ENCODE measurements at regions not wholly inside any gene's neighbourhood (a gene's known extent, or its start where the extent isn't known, plus 50 kb on each side); places are given as distances from the start of the nearest gene placed in this dataset.

DNA sequence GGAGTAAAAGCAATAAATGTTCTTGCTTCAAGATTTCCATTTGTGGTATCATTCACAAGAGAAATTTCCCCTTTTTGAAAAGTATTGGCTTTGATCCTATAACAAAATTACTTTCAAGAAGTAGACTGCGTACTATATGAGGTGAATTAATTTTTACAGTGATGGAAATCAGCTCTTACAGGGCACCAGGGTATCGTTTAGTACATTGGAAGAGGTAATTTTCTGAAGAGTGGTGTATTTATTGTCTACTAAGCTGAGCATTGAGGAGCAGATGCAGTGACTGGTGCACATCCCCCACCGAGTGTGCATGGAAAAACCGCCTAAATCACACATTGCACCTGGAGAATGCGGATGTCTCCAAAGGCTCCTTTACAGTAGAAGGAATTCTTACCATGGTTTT lies 209.5 kb downstream of the SAMD5 start:
- Histone ChIP-seq H3K4me1 (ENCODE audit: control insufficient read depth, low read depth, low read length) (no peaks in the 10 kb centered on the region), H3K4me2 (ENCODE audit: low read length) (no peak overlapping the region), H3K79me1 (ENCODE audit: low read length) (no peaks in the 10 kb centered on the region), H3K27me3 (ENCODE audit: insufficient read depth, low read length, poor library complexity) (no peaks in the 10 kb centered on the region), H3K27ac (ENCODE audit: low read depth, low read length) (no peak overlapping the region), H3K23ac (ENCODE audit: low read length) (no peak overlapping the region), H2BK5ac (ENCODE audit: low read length) (no peak overlapping the region), H3K9ac (ENCODE audit: low read length) (no peak overlapping the region), H2AK5ac (ENCODE audit: low read length) (no peak overlapping the region), H3K79me2 (ENCODE audit: control insufficient read depth, insufficient read depth, low read length) (no peaks in the 10 kb centered on the region), H3K56ac (ENCODE audit: low read length) (no peak overlapping the region), H3K18ac (ENCODE audit: low read length) (no peak overlapping the region), H2BK15ac (replicated peaks; ENCODE audit: low read depth) (no peak overlapping the region), H4K5ac (ENCODE audit: low read length) (no peak overlapping the region), H3K4ac (ENCODE audit: low read depth, low read length) (no peak overlapping the region), H4K8ac (ENCODE audit: low read depth, low read length) (no peak overlapping the region), H2BK120ac (ENCODE audit: low read depth, low read length) (no peak overlapping the region), H3K4me3 (ENCODE audit: low read length) (no peak overlapping the region), H3K36me3 (ENCODE audit: control insufficient read depth, insufficient read depth, low read length) (no peaks in the 10 kb centered on the region)
- DNase-seq = no peak
- no CpG with 5 or more reads among the region's 5 CpGs for WGBS (ENCODE audit: extremely low coverage, insufficient coverage, low lambda C conversion rate)

DNA sequence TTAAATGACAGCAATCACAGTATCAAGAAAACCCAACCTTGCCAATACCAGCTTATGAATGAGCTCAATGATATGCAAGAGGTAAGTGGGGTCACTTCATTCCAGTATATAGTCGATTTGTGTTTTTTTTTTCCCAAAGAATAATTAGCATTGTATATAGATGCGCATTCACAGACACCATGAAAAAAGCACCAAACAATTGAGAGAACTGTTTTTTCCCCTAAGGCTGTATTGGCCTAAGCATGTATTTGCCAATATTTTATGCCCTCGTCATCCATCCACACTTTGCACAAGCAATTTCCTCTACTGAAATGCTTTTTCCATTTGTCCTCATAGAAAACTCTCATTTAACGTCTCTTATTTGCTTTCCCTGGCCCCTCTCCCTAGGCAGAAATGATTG lies 213.7 kb downstream of the SAMD5 start:
- H3K9ac ChIP-seq (ENCODE audit: low read length) = no peak overlapping the region
- no peak overlapping the region for H2BK15ac ChIP-seq (replicated peaks; ENCODE audit: low read depth)
- H4K8ac ChIP-seq (ENCODE audit: low read depth, low read length) = no peak overlapping the region
- no peaks in the 10 kb centered on the region for H3K79me2 ChIP-seq (ENCODE audit: control insufficient read depth, insufficient read depth, low read length)
- no peak overlapping the region for H4K5ac ChIP-seq (ENCODE audit: low read length)
- no peak overlapping the region for H2AK5ac ChIP-seq (ENCODE audit: low read length)
- no peak overlapping the region for H3K4me2 ChIP-seq (ENCODE audit: low read length)
- WGBS (ENCODE audit: extremely low coverage, insufficient coverage, low lambda C conversion rate) = no CpG with 5 or more reads among the region's 4 CpGs
- H3K56ac ChIP-seq (ENCODE audit: low read length) = no peak overlapping the region
- H2BK5ac ChIP-seq (ENCODE audit: low read length) = no peak overlapping the region
- no peak for DNase-seq
- no peak overlapping the region for H2BK120ac ChIP-seq (ENCODE audit: low read depth, low read length)
- no peak overlapping the region for H3K4ac ChIP-seq (ENCODE audit: low read depth, low read length)
- H3K4me1 ChIP-seq (ENCODE audit: control insufficient read depth, low read depth, low read length) = no peaks in the 10 kb centered on the region
- H3K27me3 ChIP-seq (ENCODE audit: insufficient read depth, low read length, poor library complexity) = no peaks in the 10 kb centered on the region
- no peaks in the 10 kb centered on the region for H3K36me3 ChIP-seq (ENCODE audit: control insufficient read depth, insufficient read depth, low read length)
- no peak overlapping the region for H3K18ac ChIP-seq (ENCODE audit: low read length)
- no peaks in the 10 kb centered on the region for H3K79me1 ChIP-seq (ENCODE audit: low read length)
- no peak overlapping the region for H3K27ac ChIP-seq (ENCODE audit: low read depth, low read length)
- no peak overlapping the region for H3K4me3 ChIP-seq (ENCODE audit: low read length)
- H3K23ac ChIP-seq (ENCODE audit: low read length) = no peak overlapping the region

DNA sequence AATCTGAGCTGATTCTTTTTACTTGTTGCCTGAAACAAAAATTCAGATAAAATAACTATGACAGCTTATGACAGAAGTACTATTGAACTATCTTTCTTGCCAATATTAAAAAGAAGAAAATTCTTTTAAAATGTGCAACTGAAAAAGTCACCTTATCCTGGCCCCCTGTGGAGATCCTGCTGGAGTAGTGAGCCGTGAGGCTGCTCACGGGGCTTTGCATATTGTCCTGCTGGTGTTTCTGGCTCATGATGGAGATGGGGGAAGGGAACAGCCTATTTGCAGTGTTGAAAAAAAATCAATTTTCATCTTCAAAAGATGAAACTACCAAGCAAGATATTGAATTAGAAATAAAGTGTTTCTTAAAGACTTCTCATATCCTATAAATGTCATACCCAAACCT lies 216.0 kb downstream of the SAMD5 start:
- no peak overlapping the region for H2BK15ac ChIP-seq (replicated peaks; ENCODE audit: low read depth)
- H3K79me2 ChIP-seq (ENCODE audit: control insufficient read depth, insufficient read depth, low read length) = no peaks in the 10 kb centered on the region
- no peak overlapping the region for H2AK5ac ChIP-seq (ENCODE audit: low read length)
- H3K4me3 ChIP-seq (ENCODE audit: low read length) = no peak overlapping the region
- H3K4me2 ChIP-seq (ENCODE audit: low read length) = no peak overlapping the region
- H3K27ac ChIP-seq (ENCODE audit: low read depth, low read length) = no peak overlapping the region
- no peaks in the 10 kb centered on the region for H3K79me1 ChIP-seq (ENCODE audit: low read length)
- H3K56ac ChIP-seq (ENCODE audit: low read length) = no peak overlapping the region
- no peaks in the 10 kb centered on the region for H3K27me3 ChIP-seq (ENCODE audit: insufficient read depth, low read length, poor library complexity)
- H3K18ac ChIP-seq (ENCODE audit: low read length) = no peak overlapping the region
- no peak overlapping the region for H4K8ac ChIP-seq (ENCODE audit: low read depth, low read length)
- no peaks in the 10 kb centered on the region for H3K4me1 ChIP-seq (ENCODE audit: control insufficient read depth, low read depth, low read length)
- H3K9ac ChIP-seq (ENCODE audit: low read length) = no peak overlapping the region
- no peaks in the 10 kb centered on the region for H3K36me3 ChIP-seq (ENCODE audit: control insufficient read depth, insufficient read depth, low read length)
- no peak overlapping the region for H3K23ac ChIP-seq (ENCODE audit: low read length)
- WGBS (ENCODE audit: extremely low coverage, insufficient coverage, low lambda C conversion rate) = no CpG with 5 or more reads among the region's 2 CpGs
- no peak overlapping the region for H2BK5ac ChIP-seq (ENCODE audit: low read length)
- peak; percentile 48 for DNase-seq
- H3K4ac ChIP-seq (ENCODE audit: low read depth, low read length) = no peak overlapping the region
- no peak overlapping the region for H4K5ac ChIP-seq (ENCODE audit: low read length)
- no peak overlapping the region for H2BK120ac ChIP-seq (ENCODE audit: low read depth, low read length)

DNA sequence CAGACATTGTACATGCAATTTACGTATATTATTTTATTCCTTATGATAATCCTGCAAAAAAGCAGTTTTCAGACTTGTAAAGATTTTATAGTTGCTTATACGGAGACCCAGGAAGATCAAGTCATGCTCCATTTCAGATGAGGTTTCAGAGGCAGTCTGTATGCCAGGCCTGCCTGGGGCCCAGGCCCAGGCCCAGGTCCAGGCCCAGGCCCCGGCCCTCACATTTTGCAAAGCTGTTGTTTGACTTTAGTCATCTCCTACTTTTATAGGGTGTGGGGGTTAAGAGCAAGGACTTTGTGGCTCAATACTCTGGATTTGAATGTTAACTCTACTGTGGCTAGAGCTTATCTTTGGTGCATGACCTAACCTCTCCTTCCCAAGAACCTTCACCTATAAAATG lies 217.9 kb downstream of the SAMD5 start:
- H3K23ac ChIP-seq (ENCODE audit: low read length) = no peak overlapping the region
- H3K79me1 ChIP-seq (ENCODE audit: low read length) = no peaks in the 10 kb centered on the region
- no peaks in the 10 kb centered on the region for H3K36me3 ChIP-seq (ENCODE audit: control insufficient read depth, insufficient read depth, low read length)
- no peak overlapping the region for H2BK5ac ChIP-seq (ENCODE audit: low read length)
- no peak overlapping the region for H3K4me3 ChIP-seq (ENCODE audit: low read length)
- no peak overlapping the region for H2BK15ac ChIP-seq (replicated peaks; ENCODE audit: low read depth)
- DNase-seq = no peak
- no peak overlapping the region for H4K5ac ChIP-seq (ENCODE audit: low read length)
- H3K27me3 ChIP-seq (ENCODE audit: insufficient read depth, low read length, poor library complexity) = no peaks in the 10 kb centered on the region
- no peaks in the 10 kb centered on the region for H3K4me1 ChIP-seq (ENCODE audit: control insufficient read depth, low read depth, low read length)
- H3K9ac ChIP-seq (ENCODE audit: low read length) = no peak overlapping the region
- no peak overlapping the region for H4K8ac ChIP-seq (ENCODE audit: low read depth, low read length)
- no peak overlapping the region for H3K4me2 ChIP-seq (ENCODE audit: low read length)
- WGBS (ENCODE audit: extremely low coverage, insufficient coverage, low lambda C conversion rate) = no CpG with 5 or more reads among the region's 3 CpGs
- no peak overlapping the region for H3K56ac ChIP-seq (ENCODE audit: low read length)
- H3K4ac ChIP-seq (ENCODE audit: low read depth, low read length) = no peak overlapping the region
- H2AK5ac ChIP-seq (ENCODE audit: low read length) = no peak overlapping the region
- H3K27ac ChIP-seq (ENCODE audit: low read depth, low read length) = no peak overlapping the region
- H3K18ac ChIP-seq (ENCODE audit: low read length) = peak overlapping the region; percentile 22
- no peaks in the 10 kb centered on the region for H3K79me2 ChIP-seq (ENCODE audit: control insufficient read depth, insufficient read depth, low read length)
- H2BK120ac ChIP-seq (ENCODE audit: low read depth, low read length) = no peak overlapping the region

DNA sequence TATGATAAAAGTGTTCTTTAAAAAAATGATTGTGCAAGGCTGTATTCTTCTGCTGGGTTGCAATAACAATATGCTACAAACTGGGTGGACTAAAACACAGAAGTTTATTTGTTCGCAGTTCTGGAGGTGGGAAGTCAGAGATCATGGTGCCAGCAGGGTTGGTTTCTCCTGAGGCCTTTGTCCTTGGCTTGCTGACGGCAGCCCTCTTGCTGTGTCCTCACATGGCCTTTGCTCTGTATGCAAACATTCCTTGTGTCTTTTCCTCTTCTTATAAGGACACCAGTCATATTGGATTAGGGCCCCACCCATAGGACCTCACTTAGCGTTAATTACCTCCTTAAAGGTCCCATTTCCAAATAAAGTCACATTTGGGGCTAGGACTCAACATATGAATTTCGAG lies 220.4 kb downstream of the SAMD5 start:
- Histone ChIP-seq H3K4ac (ENCODE audit: low read depth, low read length) (no peak overlapping the region), H4K8ac (ENCODE audit: low read depth, low read length) (no peak overlapping the region), H3K18ac (ENCODE audit: low read length) (no peak overlapping the region), H3K79me1 (ENCODE audit: low read length) (no peaks in the 10 kb centered on the region), H4K5ac (ENCODE audit: low read length) (no peak overlapping the region), H3K4me1 (ENCODE audit: control insufficient read depth, low read depth, low read length) (no peaks in the 10 kb centered on the region), H3K27ac (ENCODE audit: low read depth, low read length) (no peak overlapping the region), H2BK15ac (replicated peaks; ENCODE audit: low read depth) (no peak overlapping the region), H3K56ac (ENCODE audit: low read length) (no peak overlapping the region), H2AK5ac (ENCODE audit: low read length) (no peak overlapping the region), H3K9ac (ENCODE audit: low read length) (no peak overlapping the region), H3K23ac (ENCODE audit: low read length) (no peak overlapping the region), H3K4me3 (ENCODE audit: low read length) (no peak overlapping the region), H2BK120ac (ENCODE audit: low read depth, low read length) (no peak overlapping the region), H3K27me3 (ENCODE audit: insufficient read depth, low read length, poor library complexity) (no peaks in the 10 kb centered on the region), H3K79me2 (ENCODE audit: control insufficient read depth, insufficient read depth, low read length) (no peaks in the 10 kb centered on the region), H3K4me2 (ENCODE audit: low read length) (no peak overlapping the region), H3K36me3 (ENCODE audit: control insufficient read depth, insufficient read depth, low read length) (no peaks in the 10 kb centered on the region), H2BK5ac (ENCODE audit: low read length) (no peak overlapping the region)
- no CpG with 5 or more reads among the region's 4 CpGs for WGBS (ENCODE audit: extremely low coverage, insufficient coverage, low lambda C conversion rate)
- no peak for DNase-seq

DNA sequence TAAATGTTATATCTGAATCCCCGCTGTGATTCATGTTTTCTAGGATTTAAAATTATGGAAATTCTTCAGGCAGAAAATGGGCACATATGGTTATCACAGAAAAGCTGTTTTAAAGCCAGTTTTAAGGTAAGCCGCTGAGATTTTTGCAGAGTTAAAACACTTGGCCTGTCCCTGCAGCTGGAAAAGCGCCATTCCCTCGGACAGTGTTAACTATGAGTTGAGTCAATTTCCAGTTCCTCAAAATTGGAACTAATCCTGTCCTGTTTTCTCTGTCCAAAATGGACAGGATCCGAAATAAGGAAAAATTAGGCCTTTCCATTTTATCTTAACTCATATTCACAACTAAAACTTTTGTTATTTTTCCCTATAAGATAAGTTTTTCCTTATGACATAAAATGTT lies 225.2 kb downstream of the SAMD5 start:
- no peak overlapping the region for H2BK15ac ChIP-seq (replicated peaks; ENCODE audit: low read depth)
- no peak overlapping the region for H2AK5ac ChIP-seq (ENCODE audit: low read length)
- no peaks in the 10 kb centered on the region for H3K27me3 ChIP-seq (ENCODE audit: insufficient read depth, low read length, poor library complexity)
- H3K4me1 ChIP-seq (ENCODE audit: control insufficient read depth, low read depth, low read length) = no peaks in the 10 kb centered on the region
- H3K23ac ChIP-seq (ENCODE audit: low read length) = no peak overlapping the region
- no peaks in the 10 kb centered on the region for H3K79me2 ChIP-seq (ENCODE audit: control insufficient read depth, insufficient read depth, low read length)
- H4K5ac ChIP-seq (ENCODE audit: low read length) = no peak overlapping the region
- no peak overlapping the region for H2BK5ac ChIP-seq (ENCODE audit: low read length)
- no peaks in the 10 kb centered on the region for H3K79me1 ChIP-seq (ENCODE audit: low read length)
- no peak overlapping the region for H3K18ac ChIP-seq (ENCODE audit: low read length)
- H2BK120ac ChIP-seq (ENCODE audit: low read depth, low read length) = no peak overlapping the region
- H3K4ac ChIP-seq (ENCODE audit: low read depth, low read length) = no peak overlapping the region
- no peak overlapping the region for H4K8ac ChIP-seq (ENCODE audit: low read depth, low read length)
- H3K9ac ChIP-seq (ENCODE audit: low read length) = no peak overlapping the region
- DNase-seq = no peak
- H3K27ac ChIP-seq (ENCODE audit: low read depth, low read length) = no peak overlapping the region
- H3K36me3 ChIP-seq (ENCODE audit: control insufficient read depth, insufficient read depth, low read length) = no peaks in the 10 kb centered on the region
- H3K56ac ChIP-seq (ENCODE audit: low read length) = no peak overlapping the region
- H3K4me3 ChIP-seq (ENCODE audit: low read length) = no peak overlapping the region
- WGBS (ENCODE audit: extremely low coverage, insufficient coverage, low lambda C conversion rate) = no CpG with 5 or more reads among the region's 5 CpGs
- no peak overlapping the region for H3K4me2 ChIP-seq (ENCODE audit: low read length)
